Mesendoderm (in vitro differentiated cells): ENCODE measurements at regions not wholly inside any gene's neighbourhood (a gene's known extent, or its start where the extent isn't known, plus 50 kb on each side); places are given as distances from the start of the nearest gene placed in this dataset.

ENCODE experiments used
- DNase-seq: peaks from one replicate; pipeline ENCODE4 v3.0.0; 2013
- H2AK5ac ChIP-seq: 2 replicates; pipeline ENCODE4 v1.6.1; 2013; ENCODE audit warnings: low read length, inconsistent platforms
- H2BK120ac ChIP-seq: 2 replicates; pipeline ENCODE4 v1.6.1; 2013; ENCODE audit warnings: low read depth, mild to moderate bottlenecking, low read length, moderate library complexity, mixed read lengths
- H2BK15ac ChIP-seq: replicated peaks from 2 replicates; pipeline ENCODE4 v1.6.1; 2013; ENCODE audit warnings: low read depth, mild to moderate bottlenecking, moderate library complexity
- H2BK5ac ChIP-seq: 2 replicates; pipeline ENCODE4 v1.6.1; 2013; ENCODE audit warnings: low read length, inconsistent platforms
- H3K18ac ChIP-seq: 2 replicates; pipeline ENCODE4 v1.6.1; 2013; ENCODE audit warnings: mild to moderate bottlenecking, low read length, mixed read lengths
- H3K23ac ChIP-seq: one replicate; pipeline ENCODE4 v1.6.1; 2013; ENCODE audit warnings: low read length
- H3K27ac ChIP-seq: 2 replicates; pipeline ENCODE4 v1.5.1; 2013; ENCODE audit warnings: low read depth, mild to moderate bottlenecking, inconsistent platforms, low read length, moderate library complexity
- H3K27me3 ChIP-seq: 2 replicates; pipeline ENCODE4 v1.6.1; 2013; ENCODE audit warnings: low read length, control low read depth, mild to moderate bottlenecking, inconsistent platforms; ENCODE audit not compliant: insufficient read depth, poor library complexity
- H3K36me3 ChIP-seq: 2 replicates; pipeline ENCODE4 v1.6.1; 2013; ENCODE audit warnings: low read length, inconsistent platforms; ENCODE audit not compliant: control insufficient read depth, insufficient read depth
- H3K4ac ChIP-seq: one replicate; pipeline ENCODE4 v1.6.1; 2013; ENCODE audit warnings: low read depth, mild to moderate bottlenecking, low read length, moderate library complexity
- H3K4me1 ChIP-seq: 2 replicates; pipeline ENCODE4 v1.6.1; 2013; ENCODE audit warnings: low read depth, low read length, inconsistent platforms; ENCODE audit not compliant: control insufficient read depth
- H3K4me2 ChIP-seq: 2 replicates; pipeline ENCODE4 v1.6.1; 2013; ENCODE audit warnings: low read length
- H3K4me3 ChIP-seq: 2 replicates; pipeline ENCODE4 v1.5.1; 2013; ENCODE audit warnings: mild to moderate bottlenecking, low read length
- H3K56ac ChIP-seq: one replicate; pipeline ENCODE4 v1.6.1; 2013; ENCODE audit warnings: low read length
- H3K79me1 ChIP-seq: 2 replicates; pipeline ENCODE4 v1.6.1; 2013; ENCODE audit warnings: low read length, inconsistent platforms
- H3K79me2 ChIP-seq: 2 replicates; pipeline ENCODE4 v1.6.1; 2013; ENCODE audit warnings: mild to moderate bottlenecking, low read length; ENCODE audit not compliant: control insufficient read depth, insufficient read depth
- H3K9ac ChIP-seq: 2 replicates; pipeline ENCODE4 v1.6.1; 2013; ENCODE audit warnings: low read length, inconsistent platforms
- H4K5ac ChIP-seq: one replicate; pipeline ENCODE4 v1.6.1; 2013; ENCODE audit warnings: low read length
- H4K8ac ChIP-seq: one replicate; pipeline ENCODE4 v1.6.1; 2013; ENCODE audit warnings: low read depth, mild to moderate bottlenecking, control low read depth, low read length, moderate library complexity
- WGBS: extraction: QIAGEN DNeasy Blood & Tissue Kit; methylation state at CpG from one replicate; pipeline ENCODE4 v1.1.7; 2013; ENCODE audit warnings: low lambda C conversion rate, missing lambda C conversion rate; ENCODE audit not compliant: insufficient coverage; ENCODE audit errors: extremely low coverage; 5-methylcytosine and 5-hydroxymethylcytosine counted together

DNA sequence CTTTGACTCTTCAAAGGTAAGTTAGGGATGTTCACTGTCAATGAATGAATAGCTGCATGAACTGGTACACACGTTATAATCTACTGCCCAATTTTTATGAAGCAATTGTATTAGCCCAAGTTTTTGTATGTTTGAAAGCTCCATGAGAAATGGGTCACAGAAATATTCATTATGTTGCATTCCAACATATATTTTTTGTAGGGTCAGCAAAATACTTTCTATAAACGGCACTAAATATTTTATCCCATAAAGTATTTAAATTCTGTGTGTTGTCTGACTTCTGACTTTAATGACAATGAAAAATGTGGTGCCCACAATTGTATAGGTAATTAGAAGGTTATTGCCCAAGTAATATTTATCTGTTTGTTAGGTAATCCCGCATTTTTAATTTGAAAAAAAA, 466.0 kb downstream of the FAT4 start:
- Histone ChIP-seq H3K36me3 (no peaks in the 10 kb centered on the region), H4K8ac (no peak overlapping the region), H3K18ac (no peak overlapping the region), H2BK120ac (no peak overlapping the region), H2AK5ac (no peak overlapping the region), H3K9ac (no peak overlapping the region), H3K56ac (no peak overlapping the region), H2BK5ac (no peak overlapping the region), H3K23ac (no peak overlapping the region), H3K4me3 (no peak overlapping the region), H3K27ac (no peak overlapping the region), H3K4ac (no peak overlapping the region), H3K4me2 (no peak overlapping the region), H4K5ac (no peak overlapping the region), H3K79me2 (no peaks in the 10 kb centered on the region), H2BK15ac (no peak overlapping the region), H3K27me3 (no peaks in the 10 kb centered on the region), H3K79me1 (no peaks in the 10 kb centered on the region), H3K4me1 (no peaks in the 10 kb centered on the region)
- DNase-seq: no peak
- no CpG with 5 or more reads among the region's 3 CpGs for WGBS

DNA sequence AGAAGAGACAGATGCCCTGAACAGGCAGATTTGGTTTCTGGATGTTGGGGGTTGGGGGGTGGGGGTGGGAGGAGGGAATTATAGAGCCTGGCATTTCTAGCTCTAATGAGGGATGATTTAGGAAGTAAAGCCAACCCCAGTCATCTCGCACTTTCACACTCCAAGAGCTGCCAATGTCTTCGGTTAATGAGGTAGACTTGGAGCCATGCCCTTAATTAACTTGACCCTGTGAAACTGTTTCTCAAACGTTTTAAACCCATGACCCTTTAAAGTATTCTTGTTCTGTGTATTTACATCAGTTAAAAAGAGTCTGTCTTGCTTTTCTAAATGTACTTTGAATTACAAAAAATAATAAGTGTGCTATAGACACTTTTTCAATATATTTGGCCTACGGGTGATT, 466.9 kb downstream of the FAT4 start:
- Histone ChIP-seq H3K79me2 (no peaks in the 10 kb centered on the region), H4K5ac (no peak overlapping the region), H2BK120ac (no peak overlapping the region), H3K23ac (no peak overlapping the region), H2AK5ac (no peak overlapping the region), H3K79me1 (no peaks in the 10 kb centered on the region), H2BK5ac (no peak overlapping the region), H3K4me2 (no peak overlapping the region), H3K36me3 (no peaks in the 10 kb centered on the region), H3K18ac (no peak overlapping the region), H4K8ac (no peak overlapping the region), H3K27me3 (no peaks in the 10 kb centered on the region), H3K27ac (no peak overlapping the region), H3K56ac (no peak overlapping the region), H2BK15ac (no peak overlapping the region), H3K4me3 (no peak overlapping the region), H3K9ac (no peak overlapping the region), H3K4ac (no peak overlapping the region), H3K4me1 (no peaks in the 10 kb centered on the region)
- DNase-seq: no peak
- no CpG with 5 or more reads among the region's 4 CpGs for WGBS

DNA sequence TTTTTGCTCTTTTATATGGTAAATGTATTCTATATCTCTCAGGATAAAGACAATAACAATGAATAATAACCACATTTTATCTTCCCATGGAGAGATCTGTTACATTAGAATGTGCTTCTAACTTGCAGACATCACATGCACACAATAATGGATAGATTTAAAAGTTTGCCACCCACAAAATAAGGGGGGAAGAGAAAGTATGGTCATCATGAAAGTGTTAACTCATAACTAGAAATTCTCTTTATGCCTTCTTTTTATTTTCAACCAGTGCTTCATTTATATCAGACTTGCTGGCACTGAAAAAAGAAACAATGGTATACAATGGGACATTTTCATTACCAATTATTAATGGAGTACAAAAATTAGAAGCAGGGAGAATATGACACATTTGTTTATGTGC, 470.0 kb downstream of the FAT4 start:
- Histone ChIP-seq H3K18ac (no peak overlapping the region), H4K5ac (no peak overlapping the region), H3K9ac (no peak overlapping the region), H3K4me2 (no peak overlapping the region), H3K79me1 (no peaks in the 10 kb centered on the region), H2BK120ac (no peak overlapping the region), H3K4me3 (no peak overlapping the region), H3K27me3 (no peaks in the 10 kb centered on the region), H3K4ac (no peak overlapping the region), H3K79me2 (no peaks in the 10 kb centered on the region), H4K8ac (no peak overlapping the region), H3K4me1 (no peaks in the 10 kb centered on the region), H3K23ac (no peak overlapping the region), H3K36me3 (no peaks in the 10 kb centered on the region), H2BK15ac (no peak overlapping the region), H3K56ac (no peak overlapping the region), H3K27ac (no peak overlapping the region), H2BK5ac (no peak overlapping the region), H2AK5ac (no peak overlapping the region)
- no peak for DNase-seq

DNA sequence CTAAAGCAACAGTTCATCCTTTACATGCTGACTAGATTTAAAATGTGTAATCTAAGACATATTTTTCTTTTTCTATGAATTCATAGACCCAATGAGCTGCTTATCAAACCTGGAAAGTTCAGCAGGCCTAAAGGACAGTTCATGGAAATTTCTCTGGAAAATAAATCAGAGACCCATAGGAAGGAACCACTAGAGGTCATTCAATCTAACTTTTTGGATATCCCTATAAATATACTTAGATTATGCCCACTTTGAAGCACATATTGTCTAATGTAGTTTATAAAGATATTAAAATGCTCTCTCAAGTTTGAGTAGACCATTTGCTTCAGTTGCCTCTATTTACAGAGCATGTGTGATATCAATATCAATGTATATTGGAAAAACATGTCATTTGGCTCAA, 473.0 kb downstream of the FAT4 start:
- H2BK15ac ChIP-seq: no peak overlapping the region

DNA sequence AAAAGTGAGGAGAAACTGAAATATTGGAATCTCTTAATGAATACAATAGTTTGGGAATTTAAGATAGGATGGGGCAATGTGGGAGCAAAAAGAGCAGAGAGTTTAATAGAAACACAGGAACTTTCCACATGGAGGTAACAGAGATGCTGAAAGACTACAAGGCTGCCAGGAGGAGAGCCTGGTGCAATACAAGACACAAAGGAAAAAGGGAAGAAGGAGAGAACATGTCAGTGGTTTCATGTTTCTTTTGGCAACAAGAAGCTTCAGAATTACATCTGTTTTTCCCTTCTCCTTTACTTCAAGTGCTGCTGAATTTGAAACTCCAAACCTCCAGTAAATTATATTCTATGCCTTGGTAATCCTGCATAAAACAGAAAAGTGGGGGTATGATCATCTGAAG, 474.3 kb downstream of the FAT4 start:
- no peak overlapping the region for H3K4me2 ChIP-seq
- no peaks in the 10 kb centered on the region for H3K4me1 ChIP-seq
- no peak overlapping the region for H4K5ac ChIP-seq
- H3K4ac ChIP-seq: no peak overlapping the region
- no peak overlapping the region for H3K56ac ChIP-seq
- H3K18ac ChIP-seq: no peak overlapping the region
- no peaks in the 10 kb centered on the region for H3K79me1 ChIP-seq
- peak overlapping the region; percentile 67 for H2BK120ac ChIP-seq
- no peak overlapping the region for H2BK5ac ChIP-seq
- no peaks in the 10 kb centered on the region for H3K36me3 ChIP-seq
- H3K23ac ChIP-seq: no peak overlapping the region
- H2AK5ac ChIP-seq: no peak overlapping the region
- no peak overlapping the region for H2BK15ac ChIP-seq
- no peaks in the 10 kb centered on the region for H3K27me3 ChIP-seq
- no peak overlapping the region for H4K8ac ChIP-seq
- no peak for DNase-seq
- H3K79me2 ChIP-seq: no peaks in the 10 kb centered on the region
- H3K27ac ChIP-seq: no peak overlapping the region
- H3K9ac ChIP-seq: no peak overlapping the region
- H3K4me3 ChIP-seq: no peak overlapping the region

More for the DNA sequence above, 473.0 kb downstream of the FAT4 start:
- H3K18ac ChIP-seq: no peak overlapping the region
- H2BK120ac ChIP-seq: no peak overlapping the region
- no peak overlapping the region for H4K8ac ChIP-seq
- H3K27ac ChIP-seq: no peak overlapping the region
- H3K27me3 ChIP-seq: no peaks in the 10 kb centered on the region
- H3K36me3 ChIP-seq: no peaks in the 10 kb centered on the region
- no peak overlapping the region for H2BK5ac ChIP-seq
- H3K4me1 ChIP-seq: no peaks in the 10 kb centered on the region
- H2AK5ac ChIP-seq: no peak overlapping the region
- no peak overlapping the region for H3K23ac ChIP-seq
- H3K4ac ChIP-seq: no peak overlapping the region
- no peak overlapping the region for H3K4me3 ChIP-seq
- H4K5ac ChIP-seq: no peak overlapping the region
- DNase-seq: no peak
- no peak overlapping the region for H3K4me2 ChIP-seq
- H3K79me2 ChIP-seq: no peaks in the 10 kb centered on the region
- no peak overlapping the region for H3K56ac ChIP-seq
- H3K9ac ChIP-seq: no peak overlapping the region
- H3K79me1 ChIP-seq: no peaks in the 10 kb centered on the region

DNA sequence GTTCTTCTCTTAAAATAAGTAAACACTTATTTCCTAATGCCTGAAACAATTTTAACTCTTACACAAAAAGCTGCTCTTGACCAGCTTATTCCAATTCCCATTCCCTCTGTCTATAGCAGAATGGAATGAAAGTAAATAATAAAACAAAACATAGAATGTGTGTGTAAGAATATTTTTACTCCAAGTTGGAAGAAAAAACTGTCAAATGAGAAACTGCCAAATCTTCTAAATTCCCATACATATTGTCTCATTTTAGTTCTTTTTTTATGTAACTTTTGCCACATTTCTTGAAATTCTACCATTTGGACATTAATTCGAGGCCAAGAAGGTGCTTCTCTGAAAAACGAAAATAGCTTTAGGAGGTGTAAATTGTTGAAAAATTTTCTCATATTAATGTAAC, 477.1 kb downstream of the FAT4 start:
- no peaks in the 10 kb centered on the region for H3K79me1 ChIP-seq
- DNase-seq: no peak
- no peak overlapping the region for H3K27ac ChIP-seq
- no peak overlapping the region for H2BK15ac ChIP-seq
- H3K9ac ChIP-seq: no peak overlapping the region
- H2AK5ac ChIP-seq: no peak overlapping the region
- no peak overlapping the region for H2BK5ac ChIP-seq
- no CpG with 5 or more reads among the region's 2 CpGs for WGBS
- H2BK120ac ChIP-seq: no peak overlapping the region
- H3K79me2 ChIP-seq: no peaks in the 10 kb centered on the region
- H3K23ac ChIP-seq: no peak overlapping the region
- no peaks in the 10 kb centered on the region for H3K27me3 ChIP-seq
- no peak overlapping the region for H3K4ac ChIP-seq
- no peak overlapping the region for H4K8ac ChIP-seq
- no peak overlapping the region for H3K4me3 ChIP-seq
- H3K18ac ChIP-seq: no peak overlapping the region
- H3K36me3 ChIP-seq: no peaks in the 10 kb centered on the region
- no peak overlapping the region for H3K4me2 ChIP-seq
- H3K56ac ChIP-seq: no peak overlapping the region
- H4K5ac ChIP-seq: no peak overlapping the region
- H3K4me1 ChIP-seq: no peaks in the 10 kb centered on the region
